ENCODE measurements at regions not wholly inside any gene's neighbourhood (a gene's known extent, or its start where the extent isn't known, plus 50 kb on each side); places are given as distances from the start of the nearest gene placed in this dataset.
A peak's percentile ranks its signal among the peaks of the same experiment; 100 is the strongest.
"Not testable (repeated sequence)": the region's sequence is repeated elsewhere in the genome, so short reads cannot be mapped to it uniquely, and the experiment has no call there.

DNA sequence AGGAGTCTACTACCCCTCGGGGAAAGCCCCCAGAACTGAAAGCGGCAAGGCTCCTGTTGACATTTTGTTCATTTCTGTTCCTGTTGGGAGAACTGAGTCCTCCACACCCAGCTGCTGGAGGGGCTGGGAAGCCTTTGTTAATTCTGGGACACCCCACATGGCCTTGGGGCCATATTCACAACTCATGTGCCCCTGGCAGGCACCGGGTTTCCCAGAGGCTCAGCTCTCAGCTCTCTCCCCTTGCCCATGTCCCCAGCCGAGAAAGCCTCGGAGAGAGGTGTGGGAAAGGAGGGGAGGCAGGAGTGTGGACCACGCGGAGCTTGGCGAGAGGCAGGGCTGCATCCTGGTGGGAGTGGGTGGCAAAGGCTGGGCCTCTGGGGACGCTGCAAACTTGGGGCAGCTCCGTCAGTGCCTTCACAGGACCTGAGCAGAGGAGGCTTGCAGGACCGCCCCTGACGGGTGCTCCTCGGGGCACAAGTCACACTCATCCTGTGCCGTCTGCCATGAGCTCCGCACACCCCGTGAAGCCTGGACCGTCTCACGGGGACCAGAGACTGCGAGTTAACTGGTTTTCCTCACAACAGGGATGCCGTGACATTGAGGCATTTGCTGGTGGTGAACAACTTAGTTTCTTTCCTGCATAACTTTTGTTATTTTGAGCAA is 140.9 kb downstream of the DNAJB6 start:
- no peak for DNase-seq (ENCODE audit: low spot score)
- peaks cover 22% of the 10 kb centered on the region for H3K36me3 Mint-ChIP-seq (ENCODE audit: low read depth, unreplicated experiment)
- TF ChIP-seq, protein P1, sequence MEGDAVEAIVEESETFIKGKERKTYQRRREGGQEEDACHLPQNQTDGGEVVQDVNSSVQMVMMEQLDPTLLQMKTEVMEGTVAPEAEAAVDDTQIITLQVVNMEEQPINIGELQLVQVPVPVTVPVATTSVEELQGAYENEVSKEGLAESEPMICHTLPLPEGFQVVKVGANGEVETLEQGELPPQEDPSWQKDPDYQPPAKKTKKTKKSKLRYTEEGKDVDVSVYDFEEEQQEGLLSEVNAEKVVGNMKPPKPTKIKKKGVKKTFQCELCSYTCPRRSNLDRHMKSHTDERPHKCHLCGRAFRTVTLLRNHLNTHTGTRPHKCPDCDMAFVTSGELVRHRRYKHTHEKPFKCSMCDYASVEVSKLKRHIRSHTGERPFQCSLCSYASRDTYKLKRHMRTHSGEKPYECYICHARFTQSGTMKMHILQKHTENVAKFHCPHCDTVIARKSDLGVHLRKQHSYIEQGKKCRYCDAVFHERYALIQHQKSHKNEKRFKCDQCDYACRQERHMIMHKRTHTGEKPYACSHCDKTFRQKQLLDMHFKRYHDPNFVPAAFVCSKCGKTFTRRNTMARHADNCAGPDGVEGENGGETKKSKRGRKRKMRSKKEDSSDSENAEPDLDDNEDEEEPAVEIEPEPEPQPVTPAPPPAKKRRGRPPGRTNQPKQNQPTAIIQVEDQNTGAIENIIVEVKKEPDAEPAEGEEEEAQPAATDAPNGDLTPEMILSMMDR (IDR thresholded peaks at IDR 0.05; ENCODE audit: unreplicated experiment): no peak
- H3K4me3 Mint-ChIP-seq (ENCODE audit: unreplicated experiment): no peak overlapping the region
- H3K9me3 Mint-ChIP-seq (ENCODE audit: unreplicated experiment): peaks cover 49% of the 10 kb centered on the region
- peaks cover 11% of the 10 kb centered on the region for H3K27me3 Mint-ChIP-seq (ENCODE audit: unreplicated experiment)
- no peaks in the 10 kb centered on the region for H3K4me1 Mint-ChIP-seq (ENCODE audit: unreplicated experiment)
- no peak overlapping the region for H3K27ac Mint-ChIP-seq (ENCODE audit: unreplicated experiment)

DNA sequence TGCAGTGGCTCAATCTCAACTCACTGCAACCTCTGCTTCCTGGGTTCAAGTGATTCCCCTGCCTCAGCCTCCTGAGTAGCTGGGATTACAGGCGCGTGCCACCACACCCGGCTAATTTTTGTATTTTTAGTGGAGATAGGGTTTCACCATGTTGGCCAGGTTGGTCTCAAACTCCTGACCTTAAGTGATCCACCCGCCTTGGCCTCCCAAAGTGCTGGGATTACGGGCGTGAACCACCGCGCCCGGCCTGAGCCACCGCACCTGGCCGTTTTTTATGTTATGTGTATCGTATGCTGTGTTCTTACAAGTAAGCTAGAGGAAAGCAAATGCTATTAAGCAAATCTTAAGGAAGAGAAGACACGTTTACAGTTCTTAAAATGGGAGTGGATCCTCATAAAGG is 141.8 kb downstream of the DNAJB6 start:
- not testable (repeated sequence) for DNase-seq (ENCODE audit: low spot score); H3K27ac Mint-ChIP-seq (ENCODE audit: unreplicated experiment); H3K4me1 Mint-ChIP-seq (ENCODE audit: unreplicated experiment)
- H3K36me3 Mint-ChIP-seq (ENCODE audit: low read depth, unreplicated experiment): peaks cover 15% of the 10 kb centered on the region
- H3K4me3 Mint-ChIP-seq (ENCODE audit: unreplicated experiment): peak overlapping the region; percentile 15
- H3K9me3 Mint-ChIP-seq (ENCODE audit: unreplicated experiment): peaks cover 41% of the 10 kb centered on the region
- peaks cover 11% of the 10 kb centered on the region for H3K27me3 Mint-ChIP-seq (ENCODE audit: unreplicated experiment)

DNA sequence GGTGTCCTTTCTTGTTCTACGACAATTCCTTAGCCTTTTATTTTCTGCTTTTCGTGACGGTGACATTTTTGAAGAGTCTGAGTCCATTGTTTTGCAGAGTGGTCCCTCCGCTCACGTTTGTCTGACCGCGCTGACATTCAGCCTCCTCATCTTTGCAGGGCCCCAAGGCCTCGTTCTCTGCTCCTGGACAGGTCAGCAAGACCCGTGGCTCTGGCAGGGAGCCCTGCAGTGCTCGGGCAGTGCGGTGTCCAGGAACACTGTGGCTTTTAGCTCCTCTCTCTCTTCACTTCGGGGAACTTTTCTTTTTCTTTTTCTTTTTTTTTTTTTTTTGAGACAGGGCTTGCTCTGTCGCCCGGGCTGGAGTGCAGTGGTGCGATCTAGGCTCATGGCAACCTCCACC is 142.5 kb downstream of the DNAJB6 start:
- peaks cover 15% of the 10 kb centered on the region for H3K36me3 Mint-ChIP-seq (ENCODE audit: low read depth, unreplicated experiment)
- TF ChIP-seq, protein P1 (IDR thresholded peaks at IDR 0.05; ENCODE audit: unreplicated experiment): no peak
- H3K27ac Mint-ChIP-seq (ENCODE audit: unreplicated experiment): no peak overlapping the region
- H3K27me3 Mint-ChIP-seq (ENCODE audit: unreplicated experiment): peaks cover 11% of the 10 kb centered on the region
- no peaks in the 10 kb centered on the region for H3K4me1 Mint-ChIP-seq (ENCODE audit: unreplicated experiment)
- H3K9me3 Mint-ChIP-seq (ENCODE audit: unreplicated experiment): peaks cover 37% of the 10 kb centered on the region
- no peak overlapping the region for H3K4me3 Mint-ChIP-seq (ENCODE audit: unreplicated experiment)
- no peak for DNase-seq (ENCODE audit: low spot score)

DNA sequence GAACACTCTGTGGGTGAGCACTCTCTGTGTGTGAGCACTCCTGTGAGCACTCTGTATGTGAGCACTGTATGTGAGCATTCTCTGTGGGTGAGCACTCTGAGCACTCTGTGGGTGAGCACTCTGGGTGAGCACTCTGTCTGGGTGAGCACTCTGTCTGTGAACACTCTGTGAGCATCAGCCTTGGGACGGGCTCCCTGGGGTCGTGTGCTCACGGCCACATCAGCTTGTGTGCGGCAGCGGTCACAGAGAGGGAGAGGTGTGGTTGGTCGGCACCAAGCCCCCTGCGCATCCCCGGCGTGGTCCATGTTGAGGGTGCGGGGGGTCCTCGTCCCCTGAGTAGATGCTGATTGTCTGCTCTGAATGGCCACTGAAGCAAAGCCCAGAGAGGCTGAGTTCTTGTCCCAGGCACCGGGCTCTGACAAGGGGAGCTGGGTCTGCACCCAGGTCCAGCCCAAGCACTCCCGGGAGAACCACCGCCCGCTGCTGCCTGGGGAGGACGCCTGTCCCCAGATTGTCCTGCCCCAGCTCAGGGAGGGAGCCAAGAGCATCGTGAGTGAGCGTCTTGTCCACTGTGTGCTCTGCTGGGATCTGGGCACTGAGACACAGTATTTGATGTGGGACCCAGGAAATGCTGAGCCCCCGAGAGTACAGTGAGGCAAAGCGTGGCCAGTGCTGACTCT is 143.7 kb downstream of the DNAJB6 start:
- Mint-ChIP-seq H3K9me3 (ENCODE audit: unreplicated experiment) (peaks cover 38% of the 10 kb centered on the region), H3K27ac (ENCODE audit: unreplicated experiment) (no peak overlapping the region), H3K27me3 (ENCODE audit: unreplicated experiment) (peaks cover 14% of the 10 kb centered on the region), H3K36me3 (ENCODE audit: low read depth, unreplicated experiment) (peaks cover 19% of the 10 kb centered on the region), H3K4me3 (ENCODE audit: unreplicated experiment) (no peak overlapping the region), H3K4me1 (ENCODE audit: unreplicated experiment) (no peaks in the 10 kb centered on the region)
- DNase-seq (ENCODE audit: low spot score): no peak
- TF ChIP-seq, protein P1 (IDR thresholded peaks at IDR 0.05; ENCODE audit: unreplicated experiment): no peak

DNA sequence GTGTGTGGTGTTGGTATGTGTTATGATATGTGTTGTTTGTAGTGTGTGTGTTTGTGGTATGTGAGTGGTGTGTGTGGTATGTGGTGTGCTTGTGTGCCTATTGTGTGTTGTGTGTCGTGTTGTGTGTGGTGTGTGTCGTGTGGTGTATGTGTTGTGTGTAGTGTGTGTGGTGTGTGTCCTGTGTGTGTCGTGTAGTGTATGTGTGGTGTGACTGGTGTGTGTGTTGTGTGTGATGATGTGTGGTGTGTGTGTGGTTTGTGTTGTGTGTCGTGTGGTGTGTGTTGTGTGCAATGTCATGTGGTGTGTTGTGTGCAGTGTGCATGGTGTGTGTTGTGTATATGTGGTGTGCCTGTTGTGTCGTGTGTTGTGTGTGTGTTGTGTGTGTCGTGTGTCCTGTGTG is 144.6 kb downstream of the DNAJB6 start:
- Mint-ChIP-seq H3K27me3 (ENCODE audit: unreplicated experiment) (peaks cover 17% of the 10 kb centered on the region), H3K4me1 (ENCODE audit: unreplicated experiment) (no peaks in the 10 kb centered on the region), H3K27ac (ENCODE audit: unreplicated experiment) (no peak overlapping the region), H3K9me3 (ENCODE audit: unreplicated experiment) (peaks cover 37% of the 10 kb centered on the region), H3K4me3 (ENCODE audit: unreplicated experiment) (no peak overlapping the region), H3K36me3 (ENCODE audit: low read depth, unreplicated experiment) (peaks cover 14% of the 10 kb centered on the region)
- TF ChIP-seq, protein P1 (IDR thresholded peaks at IDR 0.05; ENCODE audit: unreplicated experiment): no peak
- DNase-seq (ENCODE audit: low spot score): no peak
